ENCODE measurements at regions not wholly inside any gene's neighbourhood (a gene's known extent, or its start where the extent isn't known, plus 50 kb on each side); places are given as distances from the start of the nearest gene placed in this dataset.

DNA sequence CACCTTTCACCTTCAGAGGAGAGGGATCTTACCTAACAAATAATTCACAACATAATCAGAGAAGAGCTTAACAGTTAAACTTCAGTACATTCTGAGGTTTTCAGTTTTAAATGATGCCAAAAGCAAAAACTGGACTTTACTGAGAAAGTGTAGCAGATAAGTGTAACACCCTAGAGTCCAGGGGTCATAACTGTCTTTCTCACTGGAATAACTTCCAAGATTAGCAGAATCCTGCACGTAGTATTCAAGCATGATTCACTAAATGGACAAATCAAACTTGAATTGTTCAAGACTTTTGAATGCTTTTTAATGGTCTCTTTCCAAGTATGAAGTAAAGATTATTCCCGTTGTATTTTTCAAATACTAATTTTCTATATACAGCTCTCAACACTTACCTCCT lies 180.1 kb upstream of the NREP start:
- no peak overlapping the region for H3K27ac Mint-ChIP-seq
- H3K27me3 ChIP-seq (ENCODE audit: insufficient read depth), result no peaks in the 10 kb centered on the region
- H3K79me2 ChIP-seq (replicated peaks; ENCODE audit: insufficient read depth), result no peaks in the 10 kb centered on the region
- no peak overlapping the region for H3K4me3 ChIP-seq
- H4K20me1 ChIP-seq (replicated peaks; ENCODE audit: insufficient read depth), result no peaks in the 10 kb centered on the region
- H3K27me3 Mint-ChIP-seq (ENCODE audit: insufficient read depth, low read depth, poor library complexity), result no peaks in the 10 kb centered on the region
- H3K4me2 ChIP-seq, result no peak overlapping the region
- no peaks in the 10 kb centered on the region for H3K36me3 ChIP-seq (ENCODE audit: insufficient read depth)
- TF ChIP-seq STAT1 (IDR thresholded peaks at IDR 0.05; ENCODE audit: unreplicated experiment), result no peak
- TF ChIP-seq CREB1 (CRISPR knock-in tag; IDR thresholded peaks at IDR 0.05; ENCODE audit: low read depth), result no peak
- TF ChIP-seq, protein P1, sequence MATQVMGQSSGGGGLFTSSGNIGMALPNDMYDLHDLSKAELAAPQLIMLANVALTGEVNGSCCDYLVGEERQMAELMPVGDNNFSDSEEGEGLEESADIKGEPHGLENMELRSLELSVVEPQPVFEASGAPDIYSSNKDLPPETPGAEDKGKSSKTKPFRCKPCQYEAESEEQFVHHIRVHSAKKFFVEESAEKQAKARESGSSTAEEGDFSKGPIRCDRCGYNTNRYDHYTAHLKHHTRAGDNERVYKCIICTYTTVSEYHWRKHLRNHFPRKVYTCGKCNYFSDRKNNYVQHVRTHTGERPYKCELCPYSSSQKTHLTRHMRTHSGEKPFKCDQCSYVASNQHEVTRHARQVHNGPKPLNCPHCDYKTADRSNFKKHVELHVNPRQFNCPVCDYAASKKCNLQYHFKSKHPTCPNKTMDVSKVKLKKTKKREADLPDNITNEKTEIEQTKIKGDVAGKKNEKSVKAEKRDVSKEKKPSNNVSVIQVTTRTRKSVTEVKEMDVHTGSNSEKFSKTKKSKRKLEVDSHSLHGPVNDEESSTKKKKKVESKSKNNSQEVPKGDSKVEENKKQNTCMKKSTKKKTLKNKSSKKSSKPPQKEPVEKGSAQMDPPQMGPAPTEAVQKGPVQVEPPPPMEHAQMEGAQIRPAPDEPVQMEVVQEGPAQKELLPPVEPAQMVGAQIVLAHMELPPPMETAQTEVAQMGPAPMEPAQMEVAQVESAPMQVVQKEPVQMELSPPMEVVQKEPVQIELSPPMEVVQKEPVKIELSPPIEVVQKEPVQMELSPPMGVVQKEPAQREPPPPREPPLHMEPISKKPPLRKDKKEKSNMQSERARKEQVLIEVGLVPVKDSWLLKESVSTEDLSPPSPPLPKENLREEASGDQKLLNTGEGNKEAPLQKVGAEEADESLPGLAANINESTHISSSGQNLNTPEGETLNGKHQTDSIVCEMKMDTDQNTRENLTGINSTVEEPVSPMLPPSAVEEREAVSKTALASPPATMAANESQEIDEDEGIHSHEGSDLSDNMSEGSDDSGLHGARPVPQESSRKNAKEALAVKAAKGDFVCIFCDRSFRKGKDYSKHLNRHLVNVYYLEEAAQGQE (IDR thresholded peaks at IDR 0.05; ENCODE audit: unreplicated experiment), result no peak
- no peak for TF ChIP-seq ZNF331 (CRISPR knock-in tag; IDR thresholded peaks at IDR 0.05; ENCODE audit: low read depth)
- no peaks in the 10 kb centered on the region for H3F3A ChIP-seq (replicated peaks; ENCODE audit: low read depth)
- no peaks in the 10 kb centered on the region for H3K36me3 Mint-ChIP-seq (ENCODE audit: low read depth)
- no peaks in the 10 kb centered on the region for H3K4me1 ChIP-seq (ENCODE audit: insufficient read depth)
- no peak overlapping the region for H2AFZ ChIP-seq
- H3K9me3 Mint-ChIP-seq, result no peaks in the 10 kb centered on the region
- DNase-seq (ENCODE audit: low spot score) (no peak), ATAC-seq (no peak)
- H3K4me1 Mint-ChIP-seq, result peaks cover 7% of the 10 kb centered on the region
- peaks cover 10% of the 10 kb centered on the region; the same call in 1 of the 2 replicates for H3K9me2 ChIP-seq (ENCODE audit: insufficient read depth)
- H3K27ac ChIP-seq (ENCODE audit: low read depth), result no peak overlapping the region
- H3K4me3 Mint-ChIP-seq, result no peak overlapping the region

DNA sequence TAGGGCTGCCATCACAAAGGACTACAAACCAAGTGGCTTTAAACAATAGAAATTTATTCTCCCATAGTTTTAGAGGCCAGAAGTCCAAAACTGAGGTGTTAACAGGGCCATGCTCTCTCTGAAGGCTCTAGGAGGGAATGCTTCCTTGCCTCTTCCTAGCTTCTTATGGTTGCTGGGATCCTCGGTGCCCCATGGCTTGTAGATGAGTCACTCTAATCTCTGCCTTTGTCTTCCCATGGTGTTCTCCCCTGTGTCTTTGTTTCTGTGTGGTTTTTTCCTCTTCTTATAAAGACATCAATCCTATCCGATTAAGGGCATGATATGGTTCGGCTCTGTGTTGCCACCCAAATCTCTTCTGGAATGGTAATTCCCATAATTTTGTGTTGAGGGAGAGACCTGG lies 178.8 kb upstream of the NREP start:
- no peak for DNase-seq (ENCODE audit: low spot score)
- H3K9me2 ChIP-seq (ENCODE audit: insufficient read depth), result peaks cover 10% of the 10 kb centered on the region; the same call in 1 of the 2 replicates
- ATAC-seq, result 0 out of 3 replicates have a peak, but pooled peaks have one; percentile 29
- H3K27ac ChIP-seq (ENCODE audit: low read depth), result no peak overlapping the region
- Mint-ChIP-seq H3K27me3 (ENCODE audit: insufficient read depth, low read depth, poor library complexity) (no peaks in the 10 kb centered on the region), H3K27ac (no peak overlapping the region), H3K36me3 (ENCODE audit: low read depth) (no peaks in the 10 kb centered on the region), H3K4me3 (no peak overlapping the region), H3K9me3 (no peaks in the 10 kb centered on the region), H3K4me1 (peaks cover 7% of the 10 kb centered on the region)
- no peak overlapping the region for H3K4me2 ChIP-seq
- no peaks in the 10 kb centered on the region for H3F3A ChIP-seq (replicated peaks; ENCODE audit: low read depth)
- H3K79me2 ChIP-seq (replicated peaks; ENCODE audit: insufficient read depth), result no peaks in the 10 kb centered on the region
- no peak overlapping the region for H3K4me3 ChIP-seq
- H3K36me3 ChIP-seq (ENCODE audit: insufficient read depth), result no peaks in the 10 kb centered on the region
- H2AFZ ChIP-seq, result no peak overlapping the region; the same call in 1 of the 2 replicates
- TF ChIP-seq STAT1 (IDR thresholded peaks at IDR 0.05; ENCODE audit: unreplicated experiment) (no peak), EZH2phosphoT487 (IDR thresholded peaks at IDR 0.05; ENCODE audit: unreplicated experiment) (no peak), ZNF331 (CRISPR knock-in tag; IDR thresholded peaks at IDR 0.05; ENCODE audit: low read depth) (no peak)
- TF ChIP-seq, protein P2, sequence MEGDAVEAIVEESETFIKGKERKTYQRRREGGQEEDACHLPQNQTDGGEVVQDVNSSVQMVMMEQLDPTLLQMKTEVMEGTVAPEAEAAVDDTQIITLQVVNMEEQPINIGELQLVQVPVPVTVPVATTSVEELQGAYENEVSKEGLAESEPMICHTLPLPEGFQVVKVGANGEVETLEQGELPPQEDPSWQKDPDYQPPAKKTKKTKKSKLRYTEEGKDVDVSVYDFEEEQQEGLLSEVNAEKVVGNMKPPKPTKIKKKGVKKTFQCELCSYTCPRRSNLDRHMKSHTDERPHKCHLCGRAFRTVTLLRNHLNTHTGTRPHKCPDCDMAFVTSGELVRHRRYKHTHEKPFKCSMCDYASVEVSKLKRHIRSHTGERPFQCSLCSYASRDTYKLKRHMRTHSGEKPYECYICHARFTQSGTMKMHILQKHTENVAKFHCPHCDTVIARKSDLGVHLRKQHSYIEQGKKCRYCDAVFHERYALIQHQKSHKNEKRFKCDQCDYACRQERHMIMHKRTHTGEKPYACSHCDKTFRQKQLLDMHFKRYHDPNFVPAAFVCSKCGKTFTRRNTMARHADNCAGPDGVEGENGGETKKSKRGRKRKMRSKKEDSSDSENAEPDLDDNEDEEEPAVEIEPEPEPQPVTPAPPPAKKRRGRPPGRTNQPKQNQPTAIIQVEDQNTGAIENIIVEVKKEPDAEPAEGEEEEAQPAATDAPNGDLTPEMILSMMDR (conservative IDR thresholded peaks at IDR 0.05; ENCODE audit: low read depth in 2 of 2), result no peak
- H3K27me3 ChIP-seq (ENCODE audit: insufficient read depth), result no peaks in the 10 kb centered on the region
- H4K20me1 ChIP-seq (replicated peaks; ENCODE audit: insufficient read depth), result no peaks in the 10 kb centered on the region
- no peaks in the 10 kb centered on the region for H3K4me1 ChIP-seq (ENCODE audit: insufficient read depth)

All from GM23338 (cell line).